ENCODE measurements at regions not wholly inside any gene's neighbourhood (a gene's known extent, or its start where the extent isn't known, plus 50 kb on each side); places are given as distances from the start of the nearest gene placed in this dataset.
"Not testable (repeated sequence)": the region's sequence is repeated elsewhere in the genome, so short reads cannot be mapped to it uniquely, and the experiment has no call there.

DNA sequence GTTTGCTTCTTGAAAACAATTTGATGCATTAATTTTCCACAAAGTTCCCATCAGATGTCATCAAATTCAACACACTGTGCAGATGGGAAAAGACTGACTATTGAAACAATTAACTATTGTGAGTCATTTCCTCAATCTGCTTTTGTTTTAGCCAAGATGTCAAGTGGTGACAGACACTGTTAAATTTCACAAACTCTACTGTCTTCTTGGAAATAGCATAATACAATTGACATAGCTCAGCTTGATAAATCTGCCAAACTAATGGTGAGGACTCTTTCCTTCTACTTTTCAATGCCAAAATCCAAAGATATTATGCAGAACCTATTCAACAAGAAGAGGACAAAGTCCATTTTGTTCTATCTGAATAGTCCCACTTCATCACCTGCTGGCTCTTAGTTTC, 242.3 kb downstream of the CAAP1 start:
- no peak for TF ChIP-seq JUND (IDR thresholded peaks at IDR 0.05; ENCODE audit: low read depth)
- in situ Hi-C loops (cut with HindIII; ENCODE audit: low pct_unique_long_range_greater_than_20kb, low sequenced_read_pairs): no loop called here
- no peak for DNase-seq (ENCODE audit: low read depth in 1 of 2, low spot score in 1 of 2)

DNA sequence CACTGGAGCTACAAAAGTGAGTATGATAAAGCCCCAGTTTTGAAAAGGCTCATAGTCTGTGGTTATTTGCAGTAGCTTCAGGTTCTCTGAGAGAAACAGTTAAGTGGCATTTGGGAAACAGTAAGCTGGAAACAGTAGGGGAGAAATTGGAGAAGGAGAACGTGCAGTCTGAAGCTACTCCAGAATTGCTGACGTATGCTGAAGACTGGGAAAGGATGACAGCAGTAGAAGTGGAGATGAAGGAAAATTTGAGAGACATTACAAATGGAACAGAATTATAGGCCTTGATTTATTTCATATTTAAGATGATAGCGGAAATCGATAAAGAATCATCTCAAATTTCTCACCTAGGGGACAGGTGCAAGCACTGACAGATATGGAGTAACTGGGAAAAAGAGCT, 248.8 kb downstream of the CAAP1 start:
- no peak for TF ChIP-seq JUND (IDR thresholded peaks at IDR 0.05; ENCODE audit: low read depth)
- no peak for DNase-seq (ENCODE audit: low read depth in 1 of 2, low spot score in 1 of 2)
- in situ Hi-C loops (cut with HindIII; ENCODE audit: low pct_unique_long_range_greater_than_20kb, low sequenced_read_pairs): no loop called here

DNA sequence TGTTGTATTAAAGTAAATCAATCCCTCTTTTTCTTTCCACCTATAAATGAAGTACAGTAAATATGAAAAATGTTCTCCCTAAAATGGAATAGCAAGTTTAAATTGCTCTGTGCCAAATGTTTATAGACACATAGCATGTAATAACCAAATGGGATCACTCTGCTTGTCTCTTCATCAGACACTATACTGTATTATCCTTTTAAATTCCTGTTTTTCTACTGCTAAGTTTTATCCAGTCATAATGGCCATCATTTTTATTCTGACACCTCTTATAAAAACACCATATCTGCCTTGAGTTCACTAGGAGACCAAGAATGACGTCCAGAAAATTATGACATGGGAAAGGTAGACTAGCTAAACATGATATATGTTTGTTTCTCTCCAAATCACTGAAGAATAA, 252.8 kb downstream of the CAAP1 start:
- in situ Hi-C loops (cut with HindIII; ENCODE audit: low pct_unique_long_range_greater_than_20kb, low sequenced_read_pairs): no loop called here

DNA sequence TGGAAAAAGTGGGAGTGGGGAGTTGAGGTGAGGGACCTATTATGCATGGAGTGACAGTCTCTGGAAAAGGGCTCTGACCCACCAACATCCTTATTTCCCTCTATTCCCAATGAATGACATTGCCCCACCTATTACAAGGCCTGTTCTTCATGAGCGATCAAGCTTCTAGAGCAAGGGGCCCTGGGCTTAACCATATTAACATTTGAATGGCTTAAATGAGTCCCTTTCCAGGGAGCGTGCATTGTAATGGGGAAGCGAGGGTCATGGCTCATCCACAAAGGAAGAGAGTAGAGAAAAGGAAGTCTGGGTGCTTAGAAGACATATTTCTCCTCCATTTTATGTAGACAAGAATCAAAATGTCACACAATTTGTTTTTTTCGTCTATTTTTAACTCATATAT, 255.5 kb downstream of the CAAP1 start:
- in situ Hi-C loops (cut with HindIII; ENCODE audit: low pct_unique_long_range_greater_than_20kb, low sequenced_read_pairs): no loop called here
- DNase-seq (ENCODE audit: low read depth in 1 of 2, low spot score in 1 of 2): no peak
- no peak for TF ChIP-seq JUND (IDR thresholded peaks at IDR 0.05; ENCODE audit: low read depth)

More for the DNA sequence above, 252.8 kb downstream of the CAAP1 start:
- no peak for DNase-seq (ENCODE audit: low read depth in 1 of 2, low spot score in 1 of 2)
- no peak for TF ChIP-seq JUND (IDR thresholded peaks at IDR 0.05; ENCODE audit: low read depth)

DNA sequence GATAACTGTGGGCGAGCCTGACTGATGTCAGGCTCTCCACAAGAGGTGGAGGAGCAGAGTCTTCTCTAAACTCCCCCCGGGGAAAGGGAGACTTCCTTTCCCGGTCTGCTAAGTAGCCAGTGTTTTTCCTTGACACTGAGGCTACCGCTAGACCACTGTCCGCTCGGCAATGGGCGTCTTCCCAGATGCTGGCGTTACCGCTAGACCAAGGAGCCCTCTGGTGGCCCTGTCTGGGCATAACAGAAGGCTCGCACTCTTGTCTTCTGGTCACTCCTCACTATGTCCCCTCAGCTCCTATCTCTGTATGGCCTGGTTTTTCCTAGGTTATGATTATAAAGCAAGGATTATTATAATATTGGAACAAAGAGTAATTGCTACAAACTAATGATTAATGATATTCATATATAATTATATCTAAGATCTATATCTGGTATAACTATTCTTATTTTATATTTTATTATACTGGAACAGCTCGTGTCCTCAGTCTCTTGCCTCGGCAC, 278.7 kb downstream of the CAAP1 start:
- DNase-seq (ENCODE audit: low read depth in 1 of 2, low spot score in 1 of 2); in situ Hi-C loops (cut with HindIII; ENCODE audit: low pct_unique_long_range_greater_than_20kb, low sequenced_read_pairs): not testable (repeated sequence)

DNA sequence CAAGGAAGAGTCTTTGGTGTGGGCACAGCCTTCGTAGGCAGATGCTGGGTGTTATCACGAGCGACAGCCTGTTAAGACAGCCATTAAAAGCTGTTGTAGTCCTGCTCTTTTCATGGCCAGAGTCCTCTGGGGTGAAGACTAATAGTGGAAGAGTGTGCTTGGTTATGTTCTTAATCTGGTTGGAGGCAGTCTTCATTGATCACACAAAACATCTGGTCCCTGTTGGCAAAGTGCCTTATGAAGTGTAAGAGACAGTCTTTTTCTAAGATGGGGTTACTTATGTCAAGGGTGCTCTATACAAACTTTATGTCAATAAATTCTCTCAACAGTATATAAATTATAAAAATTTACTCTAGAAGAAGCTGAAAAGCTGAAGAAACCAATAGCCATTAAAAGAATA, 280.4 kb downstream of the CAAP1 start:
- DNase-seq (ENCODE audit: low read depth in 1 of 2, low spot score in 1 of 2): no peak
- in situ Hi-C loops (cut with HindIII; ENCODE audit: low pct_unique_long_range_greater_than_20kb, low sequenced_read_pairs): no loop called here
- no peak for TF ChIP-seq JUND (IDR thresholded peaks at IDR 0.05; ENCODE audit: low read depth)

DNA sequence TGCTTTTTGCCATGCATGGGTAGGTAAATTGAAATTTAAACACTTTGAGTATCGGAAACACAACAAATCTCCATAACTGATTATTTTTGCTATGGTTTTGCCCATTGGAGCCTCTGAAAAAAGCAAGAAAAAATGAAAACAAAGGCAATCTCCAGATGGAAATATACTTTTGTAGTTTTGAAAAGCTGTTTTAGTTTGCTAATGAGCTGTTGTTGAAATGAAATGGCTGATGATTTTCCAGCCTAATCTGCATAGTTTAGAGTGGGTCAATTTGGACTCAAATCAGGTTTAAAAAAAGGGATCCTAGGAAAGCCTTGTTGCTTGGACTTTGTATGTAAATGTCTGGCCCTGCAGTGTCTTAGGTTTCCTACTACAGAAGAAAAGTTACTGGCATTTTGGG, 285.8 kb downstream of the CAAP1 start:
- no peak for DNase-seq (ENCODE audit: low read depth in 1 of 2, low spot score in 1 of 2)
- in situ Hi-C loops (cut with HindIII; ENCODE audit: low pct_unique_long_range_greater_than_20kb, low sequenced_read_pairs): no loop called here
- no peak for TF ChIP-seq JUND (IDR thresholded peaks at IDR 0.05; ENCODE audit: low read depth)

DNA sequence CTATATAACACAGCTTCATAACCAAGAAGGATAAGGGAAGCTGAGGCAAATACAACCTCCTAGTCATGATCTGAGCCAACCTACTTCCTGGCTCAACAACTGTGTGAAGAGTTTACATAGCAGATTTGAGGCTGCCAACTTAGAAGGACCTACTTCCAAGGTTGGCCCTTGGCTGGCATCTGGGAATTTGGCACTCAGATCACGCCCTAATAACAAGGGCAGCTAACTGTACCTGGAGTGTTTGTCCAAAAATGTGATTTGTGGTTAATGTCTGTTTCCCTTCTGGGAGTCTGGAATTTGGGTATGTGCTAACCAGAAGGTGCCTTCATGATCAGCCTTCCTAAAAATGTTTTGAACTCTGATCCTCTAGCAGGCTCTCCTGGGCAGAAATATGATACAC, 287.2 kb downstream of the CAAP1 start:
- DNase-seq (ENCODE audit: low read depth in 1 of 2, low spot score in 1 of 2): no peak
- TF ChIP-seq JUND (IDR thresholded peaks at IDR 0.05; ENCODE audit: low read depth): no peak
- in situ Hi-C loops (cut with HindIII; ENCODE audit: low pct_unique_long_range_greater_than_20kb, low sequenced_read_pairs): no loop called here

DNA sequence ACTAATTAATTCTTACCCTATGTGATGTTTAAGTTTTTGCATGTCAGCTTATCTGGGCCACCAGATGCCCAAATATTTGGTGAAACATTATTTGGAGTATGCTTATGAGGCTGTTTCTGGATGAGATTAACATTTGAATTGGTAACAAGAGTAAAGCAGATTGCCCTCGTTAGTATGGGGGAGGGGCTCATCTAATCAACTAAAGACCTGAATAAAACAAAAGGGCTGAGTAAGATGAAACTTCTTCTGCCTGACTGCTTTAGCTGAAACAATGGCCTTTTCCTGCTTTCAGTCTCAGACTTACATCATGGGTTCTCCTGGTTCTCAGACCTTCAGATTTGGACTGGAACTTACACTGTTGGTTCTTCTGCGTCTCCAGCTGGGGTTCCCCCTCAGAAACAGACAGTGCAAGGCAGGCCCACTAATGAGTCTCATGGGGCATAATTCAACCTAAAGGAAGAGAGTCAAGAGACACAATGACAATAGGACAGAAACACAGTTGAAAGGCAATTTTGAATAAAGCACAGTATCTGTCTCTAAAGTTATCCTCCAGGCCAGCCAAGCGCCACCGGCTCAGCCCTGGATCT, 288.4 kb downstream of the CAAP1 start:
- no peak for TF ChIP-seq JUND (IDR thresholded peaks at IDR 0.05; ENCODE audit: low read depth)
- no peak for DNase-seq (ENCODE audit: low read depth in 1 of 2, low spot score in 1 of 2)

DNA sequence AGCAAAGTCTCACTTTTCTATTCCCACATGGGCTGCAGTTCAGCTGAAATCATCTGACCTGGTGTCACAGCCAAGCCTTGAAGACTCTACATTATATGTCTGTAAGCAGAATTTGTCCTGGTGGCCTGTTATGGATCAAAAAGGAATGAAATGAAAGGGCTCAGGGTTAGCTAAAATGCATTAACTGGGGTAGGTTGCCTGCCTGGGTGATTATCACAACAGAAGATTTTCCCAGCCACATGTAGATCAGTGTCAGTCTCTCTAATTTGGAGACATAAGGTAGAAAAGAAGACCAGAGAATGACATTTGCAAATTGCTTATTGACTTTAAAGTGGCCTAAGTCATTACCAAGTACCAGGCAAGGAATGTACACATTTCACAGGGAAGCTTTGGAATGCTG, 289.0 kb downstream of the CAAP1 start:
- DNase-seq (ENCODE audit: low read depth in 1 of 2, low spot score in 1 of 2): no peak
- TF ChIP-seq JUND (IDR thresholded peaks at IDR 0.05; ENCODE audit: low read depth): no peak
- in situ Hi-C loops (cut with HindIII; ENCODE audit: low pct_unique_long_range_greater_than_20kb, low sequenced_read_pairs): no loop called here

More for the DNA sequence above, 288.4 kb downstream of the CAAP1 start:
- in situ Hi-C loops (cut with HindIII; ENCODE audit: low pct_unique_long_range_greater_than_20kb, low sequenced_read_pairs): no loop called here

DNA sequence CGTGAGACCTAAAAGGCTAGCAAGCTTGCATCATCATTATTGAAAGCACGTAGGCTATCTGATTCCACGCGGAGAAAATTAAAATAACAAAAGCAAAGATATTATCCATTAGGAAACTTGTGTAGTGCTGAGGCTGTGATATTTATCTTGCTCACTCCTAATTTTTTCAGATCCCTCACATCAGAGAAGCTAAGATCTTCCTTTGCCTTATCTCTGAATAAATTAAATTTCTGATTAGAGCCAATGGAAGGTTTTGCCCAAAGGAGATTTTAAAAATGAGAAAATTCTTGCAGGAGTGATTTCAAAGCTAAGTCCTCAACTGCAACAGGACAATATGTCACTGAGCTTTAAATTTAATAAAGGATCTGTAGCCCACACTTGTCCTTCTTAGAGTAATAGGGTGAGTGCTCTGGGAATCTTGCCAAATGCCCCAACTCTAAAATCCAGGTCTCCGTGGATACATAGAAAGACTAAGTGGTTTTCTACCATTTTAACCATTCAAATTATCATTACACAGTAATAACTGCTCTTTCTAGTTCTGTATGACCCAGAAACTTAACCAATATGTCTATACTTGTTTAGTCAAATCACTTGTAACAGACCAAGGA, 295.0 kb downstream of the CAAP1 start:
- no peak for TF ChIP-seq JUND (IDR thresholded peaks at IDR 0.05; ENCODE audit: low read depth)
- in situ Hi-C loops (cut with HindIII; ENCODE audit: low pct_unique_long_range_greater_than_20kb, low sequenced_read_pairs): no loop called here
- DNase-seq (ENCODE audit: low read depth in 1 of 2, low spot score in 1 of 2): no peak

DNA sequence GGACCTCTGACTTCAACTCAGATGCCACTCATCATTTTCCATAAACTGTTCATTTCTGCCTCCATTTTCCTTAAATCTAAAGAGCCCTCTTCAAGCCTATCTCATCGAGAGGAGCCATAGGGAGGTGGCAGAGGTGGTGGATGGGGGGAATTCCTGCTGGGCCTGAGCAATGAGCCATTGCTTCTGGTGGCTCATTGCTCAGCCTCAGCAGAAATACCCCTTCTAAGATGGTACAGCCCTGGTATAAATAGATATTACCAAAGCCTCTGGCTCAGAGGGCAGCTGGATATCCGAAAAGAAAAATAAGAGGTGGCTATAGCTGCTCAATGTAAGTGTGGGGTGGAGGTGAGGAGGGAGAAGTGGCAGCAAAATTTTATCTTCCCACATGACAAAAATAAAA, 313.5 kb downstream of the CAAP1 start:
- in situ Hi-C loops (cut with HindIII; ENCODE audit: low pct_unique_long_range_greater_than_20kb, low sequenced_read_pairs): no loop called here
- DNase-seq (ENCODE audit: low read depth in 1 of 2, low spot score in 1 of 2): no peak
- TF ChIP-seq JUND (IDR thresholded peaks at IDR 0.05; ENCODE audit: low read depth): no peak

DNA sequence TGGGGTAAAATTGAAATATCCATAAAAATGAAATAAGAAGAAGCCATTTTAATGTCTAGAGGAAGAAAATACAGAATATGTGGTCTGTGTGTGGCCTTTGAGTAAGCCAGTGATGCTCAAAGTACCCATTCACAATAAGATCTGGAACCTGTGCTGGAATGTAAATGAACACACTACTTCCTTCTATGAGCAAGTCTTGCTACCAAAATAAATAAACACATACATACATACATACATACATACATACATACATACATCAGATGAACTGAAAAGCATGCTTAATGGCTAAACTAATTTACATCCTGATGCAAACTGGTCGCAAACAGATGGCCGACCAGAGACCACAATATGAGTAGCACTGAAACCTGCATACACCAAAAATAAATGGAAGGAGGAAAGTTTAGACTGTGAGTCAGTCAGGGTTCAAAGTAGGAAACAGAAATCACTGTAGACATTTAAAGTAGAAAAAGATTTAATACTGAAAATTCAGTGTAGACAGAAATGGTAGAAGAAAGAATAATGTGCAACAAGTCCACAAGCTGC, 317.6 kb downstream of the CAAP1 start:
- no peak for DNase-seq (ENCODE audit: low read depth in 1 of 2, low spot score in 1 of 2)
- no peak for TF ChIP-seq JUND (IDR thresholded peaks at IDR 0.05; ENCODE audit: low read depth)
- in situ Hi-C loops (cut with HindIII; ENCODE audit: low pct_unique_long_range_greater_than_20kb, low sequenced_read_pairs): no loop called here

DNA sequence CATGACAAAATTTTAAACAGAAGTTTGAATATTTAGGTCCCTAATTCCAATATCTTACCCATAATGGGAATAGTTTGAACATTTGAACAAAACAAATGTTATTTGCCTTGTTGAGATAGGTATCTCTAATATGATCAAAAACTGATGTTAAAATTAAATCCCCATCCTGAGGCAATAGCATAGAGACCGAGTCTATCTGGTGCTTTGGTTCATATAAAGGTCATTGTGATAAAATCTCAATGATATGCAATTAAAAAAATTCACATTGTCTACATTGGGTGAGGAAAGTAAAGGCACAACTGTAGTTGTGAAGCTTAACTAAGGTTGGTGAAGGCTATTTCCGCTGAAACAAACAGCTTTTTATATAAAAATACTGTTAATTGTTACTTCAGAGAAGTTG, 318.3 kb downstream of the CAAP1 start:
- no peak for DNase-seq (ENCODE audit: low read depth in 1 of 2, low spot score in 1 of 2)
- in situ Hi-C loops (cut with HindIII; ENCODE audit: low pct_unique_long_range_greater_than_20kb, low sequenced_read_pairs): no loop called here

More for the DNA sequence above, 318.3 kb downstream of the CAAP1 start:
- no peak for TF ChIP-seq JUND (IDR thresholded peaks at IDR 0.05; ENCODE audit: low read depth)
